ENCODE measurements at regions not wholly inside any gene's neighbourhood (a gene's known extent, or its start where the extent isn't known, plus 50 kb on each side); places are given as distances from the start of the nearest gene placed in this dataset.

GRCh38 chr2:238635647-238636051 lies 208.9 kb downstream of the ASB1 start:
- peaks cover 18% of the 10 kb centered on the region for H3K27me3 Mint-ChIP-seq
- no peaks in the 10 kb centered on the region for H3K36me3 Mint-ChIP-seq (ENCODE audit: low read depth)
- DNase-seq, result no peak
- H3K4me1 Mint-ChIP-seq (ENCODE audit: low read depth), result no peaks in the 10 kb centered on the region
- H3K9me3 Mint-ChIP-seq, result no peaks in the 10 kb centered on the region
- H3K4me3 Mint-ChIP-seq, result no peak overlapping the region
- H3K27ac Mint-ChIP-seq, result no peak overlapping the region

GRCh38 chr2:238636269-238637073 lies 209.7 kb downstream of the ASB1 start:
- Mint-ChIP-seq H3K4me1 (ENCODE audit: low read depth) (no peaks in the 10 kb centered on the region), H3K27me3 (peaks cover 21% of the 10 kb centered on the region), H3K4me3 (no peak overlapping the region), H3K9me3 (no peaks in the 10 kb centered on the region), H3K36me3 (ENCODE audit: low read depth) (no peaks in the 10 kb centered on the region), H3K27ac (no peak overlapping the region)
- DNase-seq, result no peak

GRCh38 chr2:238638100-238638981 lies 209.5 kb upstream of the TWIST2 start:
- H3K9me3 Mint-ChIP-seq, result no peaks in the 10 kb centered on the region
- peaks cover under 1% of the 10 kb centered on the region for H3K4me1 Mint-ChIP-seq (ENCODE audit: low read depth)
- no peak overlapping the region for H3K27ac Mint-ChIP-seq
- no peaks in the 10 kb centered on the region for H3K36me3 Mint-ChIP-seq (ENCODE audit: low read depth)
- no peak overlapping the region for H3K4me3 Mint-ChIP-seq
- DNase-seq, result no peak
- H3K27me3 Mint-ChIP-seq, result peaks cover 13% of the 10 kb centered on the region

GRCh38 chr2:238638982-238639628 lies 208.8 kb upstream of the TWIST2 start:
- Mint-ChIP-seq H3K4me1 (ENCODE audit: low read depth) (peaks cover 8% of the 10 kb centered on the region), H3K4me3 (no peak overlapping the region), H3K27me3 (peaks cover 13% of the 10 kb centered on the region), H3K9me3 (no peaks in the 10 kb centered on the region), H3K27ac (no peak overlapping the region), H3K36me3 (ENCODE audit: low read depth) (no peaks in the 10 kb centered on the region)
- no peak for DNase-seq

- H3K4me1 Mint-ChIP-seq (ENCODE audit: low read depth), result peaks cover 14% of the 10 kb centered on the region
- H3K4me3 Mint-ChIP-seq, result no peak overlapping the region
- H3K36me3 Mint-ChIP-seq (ENCODE audit: low read depth), result no peaks in the 10 kb centered on the region
- H3K9me3 Mint-ChIP-seq, result no peaks in the 10 kb centered on the region
- DNase-seq, result no peak
- no peak overlapping the region for H3K27ac Mint-ChIP-seq
- H3K27me3 Mint-ChIP-seq, result peaks cover 9% of the 10 kb centered on the region
Measured at GRCh38 chr2:238640486-238640885, 207.4 kb upstream of the TWIST2 start.

- Mint-ChIP-seq H3K9me3 (no peaks in the 10 kb centered on the region), H3K4me1 (ENCODE audit: low read depth) (peaks cover 14% of the 10 kb centered on the region), H3K36me3 (ENCODE audit: low read depth) (no peaks in the 10 kb centered on the region), H3K4me3 (no peak overlapping the region), H3K27ac (no peak overlapping the region), H3K27me3 (peaks cover 7% of the 10 kb centered on the region)
- DNase-seq, result no peak
Measured at GRCh38 chr2:238642973-238643372, 204.9 kb upstream of the TWIST2 start.

GRCh38 chr2:238643400-238643907 lies 204.4 kb upstream of the TWIST2 start:
- H3K27ac Mint-ChIP-seq, result no peak overlapping the region
- H3K36me3 Mint-ChIP-seq (ENCODE audit: low read depth), result no peaks in the 10 kb centered on the region
- H3K4me3 Mint-ChIP-seq, result no peak overlapping the region
- H3K4me1 Mint-ChIP-seq (ENCODE audit: low read depth), result peaks cover 14% of the 10 kb centered on the region
- no peaks in the 10 kb centered on the region for H3K9me3 Mint-ChIP-seq
- peaks cover 7% of the 10 kb centered on the region for H3K27me3 Mint-ChIP-seq
- no peak for DNase-seq

GRCh38 chr2:238644095-238645081 lies 203.5 kb upstream of the TWIST2 start:
- peaks cover 7% of the 10 kb centered on the region for H3K27me3 Mint-ChIP-seq
- H3K27ac Mint-ChIP-seq, result no peak overlapping the region

GRCh38 chr2:238645095-238645494 lies 202.8 kb upstream of the TWIST2 start:
- Mint-ChIP-seq H3K9me3 (no peaks in the 10 kb centered on the region), H3K4me1 (ENCODE audit: low read depth) (peaks cover 14% of the 10 kb centered on the region), H3K27me3 (peaks cover 13% of the 10 kb centered on the region), H3K36me3 (ENCODE audit: low read depth) (no peaks in the 10 kb centered on the region), H3K4me3 (no peak overlapping the region), H3K27ac (no peak overlapping the region)
- DNase-seq, result no peak

More at GRCh38 chr2:238644095-238645081, 203.5 kb upstream of the TWIST2 start:
- Mint-ChIP-seq H3K9me3 (no peaks in the 10 kb centered on the region), H3K4me3 (no peak overlapping the region), H3K36me3 (ENCODE audit: low read depth) (no peaks in the 10 kb centered on the region), H3K4me1 (ENCODE audit: low read depth) (peaks cover 14% of the 10 kb centered on the region)
- no peak for DNase-seq

GRCh38 chr2:238645716-238646115 lies 202.2 kb upstream of the TWIST2 start:
- Mint-ChIP-seq H3K36me3 (ENCODE audit: low read depth) (no peaks in the 10 kb centered on the region), H3K27me3 (peaks cover 12% of the 10 kb centered on the region), H3K9me3 (no peaks in the 10 kb centered on the region), H3K4me1 (ENCODE audit: low read depth) (peaks cover 14% of the 10 kb centered on the region), H3K27ac (no peak overlapping the region), H3K4me3 (no peak overlapping the region)
- no peak for DNase-seq

- H3K36me3 Mint-ChIP-seq (ENCODE audit: low read depth), result no peaks in the 10 kb centered on the region
- H3K9me3 Mint-ChIP-seq, result no peaks in the 10 kb centered on the region
- H3K4me1 Mint-ChIP-seq (ENCODE audit: low read depth), result peaks cover 14% of the 10 kb centered on the region
- no peak overlapping the region for H3K27ac Mint-ChIP-seq
- H3K4me3 Mint-ChIP-seq, result no peak overlapping the region
- H3K27me3 Mint-ChIP-seq, result peaks cover 17% of the 10 kb centered on the region
- DNase-seq, result no peak
Measured at GRCh38 chr2:238646281-238646680, 201.6 kb upstream of the TWIST2 start.

- DNase-seq, result no peak
- Mint-ChIP-seq H3K9me3 (no peaks in the 10 kb centered on the region), H3K4me1 (ENCODE audit: low read depth) (peaks cover 14% of the 10 kb centered on the region), H3K27me3 (peaks cover 18% of the 10 kb centered on the region), H3K36me3 (ENCODE audit: low read depth) (no peaks in the 10 kb centered on the region), H3K27ac (no peak overlapping the region), H3K4me3 (no peak overlapping the region)
Measured at GRCh38 chr2:238646803-238647202, 201.1 kb upstream of the TWIST2 start.

- Mint-ChIP-seq H3K36me3 (ENCODE audit: low read depth) (no peaks in the 10 kb centered on the region), H3K4me3 (no peak overlapping the region), H3K9me3 (no peaks in the 10 kb centered on the region), H3K27ac (no peak overlapping the region), H3K4me1 (ENCODE audit: low read depth) (peaks cover 5% of the 10 kb centered on the region), H3K27me3 (peaks cover 19% of the 10 kb centered on the region)
- no peak for DNase-seq
Measured at GRCh38 chr2:238649123-238649522, 198.8 kb upstream of the TWIST2 start.
